HTR-8/SVneo (cell line): ENCODE measurements at regions not wholly inside any gene's neighbourhood (a gene's known extent, or its start where the extent isn't known, plus 50 kb on each side); places are given as distances from the start of the nearest gene placed in this dataset.
A peak's percentile ranks its signal among the peaks of the same experiment; 100 is the strongest.

Experiments
- DNase-seq: peaks from one replicate; pipeline ENCODE4 v3.0.0; 2011; ENCODE audit warnings: low spot score, mixed read lengths; ENCODE audit not compliant: insufficient read length
- FAIRE-seq: peaks from 2 replicates; lab custom pipeline; 2011; peaks lifted over from hg19 to GRCh38; lab: Jason Lieb, UNC

GRCh38 chr5:168027007-168027406 is 264.4 kb upstream of the WWC1 start:
- no peak for DNase-seq
- no peak for FAIRE-seq

GRCh38 chr5:168030912-168031311 is 260.5 kb upstream of the WWC1 start:
- DNase-seq (no peak), FAIRE-seq (no peak)

DNA sequence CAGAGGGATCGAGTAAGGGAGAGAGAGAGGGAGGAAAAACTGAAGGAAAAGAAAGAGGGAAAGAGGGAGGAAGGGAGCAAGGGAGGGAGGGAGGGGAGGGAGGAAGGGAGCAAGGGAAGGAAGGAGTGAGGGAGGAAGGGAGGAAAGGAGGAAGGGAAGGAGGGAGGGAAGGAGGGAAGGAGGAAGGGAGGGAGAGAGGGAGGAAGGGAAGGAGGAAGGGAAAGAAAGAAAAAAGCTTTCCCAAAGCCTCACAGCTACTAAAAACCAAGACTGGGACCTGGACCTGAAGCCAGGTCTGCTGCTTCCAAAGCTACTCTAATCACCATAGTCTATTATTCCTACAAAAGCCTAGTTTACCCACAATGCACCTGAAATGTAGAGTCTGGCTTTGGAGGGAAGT is 259.8 kb upstream of the WWC1 start:
- FAIRE-seq (no peak), DNase-seq (no peak)

- DNase-seq (no peak), FAIRE-seq (no peak)
These were observed 252.4 kb upstream of the WWC1 start for GRCh38 chr5:168039039-168039438.

DNA sequence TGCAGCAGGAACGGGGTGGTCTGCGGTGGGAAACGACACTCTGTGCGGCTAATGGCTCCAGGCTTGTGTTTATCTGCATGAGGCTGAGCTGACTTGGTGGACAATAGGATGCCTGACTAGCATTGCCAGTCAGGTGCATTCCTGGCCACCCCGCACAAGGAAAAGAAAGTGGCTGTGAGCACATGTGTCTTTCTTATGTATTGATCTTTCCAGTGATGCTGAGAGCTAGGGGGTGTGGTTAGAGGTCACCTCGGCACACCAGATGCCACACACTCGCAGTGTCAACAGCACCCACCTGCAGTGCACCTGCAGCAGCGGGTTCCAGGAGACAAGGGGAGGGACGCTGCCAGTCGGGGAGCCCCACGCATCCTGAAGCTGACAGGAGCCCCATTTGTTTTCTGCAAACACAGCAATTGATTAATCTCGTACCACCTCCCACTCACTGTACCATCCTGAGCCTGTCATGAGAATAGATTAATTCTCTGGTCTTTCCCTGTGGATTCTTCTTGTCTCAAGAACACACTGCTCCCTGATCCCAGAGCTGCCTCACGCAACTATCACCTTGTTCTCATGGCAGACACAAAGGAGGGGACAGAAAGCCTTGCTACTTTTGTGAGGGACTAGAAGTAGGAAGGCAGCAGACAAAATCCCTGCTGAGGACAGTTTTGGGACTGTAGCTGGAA is 251.7 kb upstream of the WWC1 start:
- FAIRE-seq (no peak), DNase-seq (no peak)

GRCh38 chr5:168041583-168041982 is 249.9 kb upstream of the WWC1 start:
- FAIRE-seq (no peak), DNase-seq (no peak)

- FAIRE-seq = no peak
- no peak for DNase-seq
These were observed 249.0 kb upstream of the WWC1 start for GRCh38 chr5:168042284-168043068.

- DNase-seq (no peak), FAIRE-seq (no peak)
These were observed 245.3 kb upstream of the WWC1 start for GRCh38 chr5:168046163-168046562.

GRCh38 chr5:168047043-168047668 is 244.3 kb upstream of the WWC1 start:
- DNase-seq (peak; percentile 71), FAIRE-seq (peak; percentile 92)

DNA sequence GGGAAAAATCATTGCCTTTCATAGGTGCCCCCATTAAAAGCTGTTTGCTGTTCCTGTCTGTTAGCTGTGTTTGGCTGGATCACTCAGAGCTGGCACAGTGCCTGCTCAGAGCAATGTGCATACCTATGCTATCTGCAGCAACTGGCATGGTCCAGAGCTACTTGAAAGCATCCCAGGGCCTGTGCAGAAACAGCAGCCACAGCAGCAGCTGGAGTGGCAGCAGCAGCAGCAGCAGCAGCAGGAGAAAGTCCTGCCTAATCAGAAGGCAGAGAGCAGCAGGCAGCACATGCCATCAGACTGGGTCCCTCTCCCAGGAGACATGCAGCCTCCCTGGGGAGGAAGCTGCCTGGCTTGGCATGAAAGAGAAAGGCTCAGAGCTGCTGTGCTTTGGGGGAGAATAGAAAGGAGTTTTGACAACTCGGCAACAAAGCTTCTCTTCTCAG is 243.8 kb upstream of the WWC1 start:
- FAIRE-seq = no peak
- DNase-seq = peak; percentile 10

GRCh38 chr5:168048486-168048885 is 243.0 kb upstream of the WWC1 start:
- no peak for DNase-seq

DNA sequence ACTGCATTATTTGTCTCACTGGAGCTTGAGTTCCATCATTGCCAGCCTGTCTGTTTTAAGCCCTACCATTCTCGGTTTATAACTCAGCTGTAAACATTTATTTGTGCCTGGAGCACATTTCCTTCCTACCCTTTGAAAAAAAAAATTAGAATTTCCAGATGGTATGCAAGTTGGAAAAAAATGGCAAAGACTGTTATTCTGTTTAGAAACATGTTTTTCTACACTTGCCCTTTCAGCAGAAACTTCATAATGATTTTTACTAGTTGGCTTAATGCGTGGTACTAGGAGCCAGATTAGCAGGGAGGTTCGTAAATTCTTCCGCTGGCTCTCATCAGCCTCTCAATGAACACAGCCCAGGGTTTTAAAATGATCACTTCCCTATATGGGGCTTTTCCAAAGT is 238.8 kb upstream of the WWC1 start:
- DNase-seq (no peak), FAIRE-seq (no peak)

More at GRCh38 chr5:168048486-168048885, 243.0 kb upstream of the WWC1 start:
- FAIRE-seq = no peak

DNA sequence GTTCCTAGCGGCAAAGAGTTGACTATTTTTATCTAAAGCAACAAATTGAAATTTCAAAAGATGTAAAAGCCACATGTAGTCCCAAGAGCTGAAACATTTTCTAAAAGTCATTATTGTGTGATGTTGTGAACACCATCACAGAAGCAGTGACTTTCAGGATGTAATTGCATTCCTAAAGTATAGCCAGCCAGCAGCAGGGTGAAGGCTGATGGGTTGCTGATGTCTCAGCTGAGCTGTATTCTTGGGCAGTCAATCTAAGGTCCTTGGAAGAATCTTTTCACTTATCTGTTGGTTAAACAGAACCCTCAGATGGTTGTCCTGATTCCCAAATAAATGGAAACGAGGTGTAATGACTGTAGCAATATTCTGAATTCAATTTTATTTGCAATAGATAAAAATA is 237.4 kb upstream of the WWC1 start:
- DNase-seq (no peak), FAIRE-seq (no peak)

DNA sequence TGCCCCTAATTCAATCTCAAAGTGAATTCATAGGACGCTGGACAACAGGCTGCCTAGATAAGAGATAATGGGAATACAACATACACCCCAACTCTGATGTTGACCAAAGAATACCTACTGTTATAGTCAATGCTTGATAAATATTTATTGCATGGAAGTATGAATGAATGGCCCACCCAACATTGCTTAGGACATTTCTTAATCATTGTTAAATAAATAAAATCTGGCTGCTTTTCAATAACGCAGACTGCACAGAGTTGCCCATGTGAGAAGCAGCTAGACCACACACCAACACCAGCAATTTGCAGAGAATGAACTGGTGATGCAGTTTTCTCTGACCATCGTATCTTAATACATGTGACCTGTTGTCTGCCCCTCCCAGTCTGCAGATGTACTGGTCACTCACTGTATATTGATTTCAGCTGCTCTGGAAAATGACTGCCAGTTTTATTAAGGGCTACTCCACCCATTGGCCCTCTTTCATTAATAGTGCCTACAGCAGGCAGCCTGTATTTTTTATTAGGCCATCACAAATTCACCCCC is 236.2 kb upstream of the WWC1 start:
- FAIRE-seq (no peak), DNase-seq (no peak)

GRCh38 chr5:168055961-168056360 is 235.5 kb upstream of the WWC1 start:
- FAIRE-seq = no peak
- no peak for DNase-seq

- no peak for DNase-seq
- FAIRE-seq = no peak
These were observed 234.8 kb upstream of the WWC1 start for GRCh38 chr5:168056499-168057182.

DNA sequence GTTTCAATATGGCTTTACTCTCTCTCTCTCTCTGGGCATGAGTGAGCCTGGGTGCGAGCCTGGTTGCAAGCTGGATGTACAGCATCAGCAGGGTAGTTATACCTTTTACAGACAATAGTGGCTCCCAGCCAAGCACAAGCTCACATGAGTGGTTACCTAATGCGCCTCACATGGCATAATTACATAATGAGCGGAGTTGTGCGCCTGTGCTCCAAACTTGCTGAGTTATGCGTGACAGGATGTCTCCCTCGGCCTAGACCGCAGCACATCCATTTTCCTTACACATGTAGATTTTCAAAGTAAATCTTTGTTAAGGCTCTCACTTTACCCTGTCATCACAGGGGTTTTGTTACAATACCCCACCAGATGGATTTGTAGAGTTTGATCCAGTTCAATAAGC is 233.5 kb upstream of the WWC1 start:
- no peak for FAIRE-seq
- DNase-seq = no peak

GRCh38 chr5:168059131-168059530 is 232.3 kb upstream of the WWC1 start:
- DNase-seq = no peak
- no peak for FAIRE-seq

DNA sequence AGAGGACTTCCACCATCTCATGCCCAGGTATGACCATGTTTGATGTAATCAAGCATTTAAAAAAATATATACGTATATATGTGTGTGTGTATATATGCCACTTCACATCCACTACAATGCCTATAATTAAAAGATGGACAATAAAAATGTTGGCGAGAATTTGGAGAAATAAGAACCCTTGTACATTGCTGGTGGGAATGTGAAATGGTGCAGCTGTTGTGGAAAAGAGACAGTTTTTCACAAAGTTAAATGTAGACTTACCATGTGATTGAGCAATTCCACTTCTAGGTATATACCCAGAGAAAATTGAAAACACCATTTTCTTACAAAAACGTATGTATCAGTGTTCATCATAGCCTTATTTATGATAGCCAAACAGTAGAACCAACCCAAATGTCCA is 229.2 kb upstream of the WWC1 start:
- FAIRE-seq (no peak), DNase-seq (no peak)

- no peak for DNase-seq
- FAIRE-seq = no peak
These were observed 227.0 kb upstream of the WWC1 start for GRCh38 chr5:168064457-168064856.
